Panc1 (cell line): ENCODE measurements at regions not wholly inside any gene's neighbourhood (a gene's known extent, or its start where the extent isn't known, plus 50 kb on each side); places are given as distances from the start of the nearest gene placed in this dataset.

ENCODE experiments used
- ATAC-seq: fragments of 200-7000 bp; cut with Tn5 transposase; 2 replicates; pipeline ENCODE4 v1.9.1; 2020; ENCODE audit warnings: mild to moderate bottlenecking, moderate library complexity
- BruUV-seq: library from RNA; stranded (reverse); fragments of 400-500 nt; replicated peaks from 2 replicates; lab custom pipeline; 2021; lab: Mats Ljungman, UMichigan
- CTCF ChIA-PET: fragments of 300-600 bp; sonication (Branson Sonifier 250); formaldehyde crosslinking; loops from one replicate; lab custom pipeline; 2022; ENCODE audit warnings: antibody characterized with exemption; lab: Charles Lee
- POLR2A ChIA-PET: fragments of 300-600 bp; sonication (Branson Sonifier 250); formaldehyde crosslinking; loops from one replicate; lab custom pipeline; 2022; ENCODE audit warnings: antibody characterized with exemption; lab: Charles Lee
- DNase-seq: peaks from one replicate; pipeline ENCODE4 v3.0.0-alpha.2; 2010; ENCODE audit warnings: low read depth, low spot score
- H3K27ac ChIP-seq: 2 replicates; pipeline ENCODE4 v1.5.1; 2011; ENCODE audit warnings: mild to moderate bottlenecking, low read length, inconsistent platforms
- H3K27me3 ChIP-seq: fragments of 200-500 bp; sonication (Bioruptor generic); 2 replicates; pipeline ENCODE4 v1.6.0; 2014; ENCODE audit warnings: low read length, inconsistent platforms; ENCODE audit not compliant: control insufficient read depth, insufficient read depth
- H3K36me3 ChIP-seq: fragments of 200-500 bp; sonication (Bioruptor generic); 2 replicates; pipeline ENCODE4 v1.5.1; 2014; ENCODE audit warnings: inconsistent platforms, mild to moderate bottlenecking, low read length, moderate library complexity; ENCODE audit not compliant: control insufficient read depth, insufficient read depth
- H3K4me1 ChIP-seq: 2 replicates; pipeline ENCODE4 v1.5.1; 2011; ENCODE audit warnings: inconsistent platforms, mild to moderate bottlenecking, low read length, moderate library complexity; ENCODE audit not compliant: control insufficient read depth, insufficient read depth
- H3K4me3 ChIP-seq, 2 experiments: 2 replicates each; pipeline ENCODE4 v1.5.1; 2011 to 2012; ENCODE audit warnings: low read depth in 2 of 2, low read length in 2 of 2, mild to moderate bottlenecking in 2 of 2, inconsistent platforms in 1 of 2, moderate library complexity in 1 of 2
- H3K9me3 ChIP-seq: fragments of 200-500 bp; sonication (Bioruptor generic); 2 replicates; pipeline ENCODE4 v1.5.1; 2014; ENCODE audit warnings: low read depth, mild to moderate bottlenecking, inconsistent platforms, low read length, moderate library complexity; ENCODE audit not compliant: control insufficient read depth, insufficient read depth
- POLR2AphosphoS5 ChIP-seq: IDR thresholded peaks from 2 replicates; pipeline ENCODE4 v1.6.1; 2012; ENCODE audit warnings: mild to moderate bottlenecking, low read depth, low read length, moderate library complexity
- SIN3A ChIP-seq: IDR thresholded peaks from 2 replicates; pipeline ENCODE4 v1.6.1; 2012; ENCODE audit warnings: low read depth, mild to moderate bottlenecking, low read length, moderate library complexity, borderline replicate concordance; ENCODE audit not compliant: insufficient read depth
- TCF7L2 ChIP-seq: IDR thresholded peaks from 2 replicates; pipeline ENCODE4 v1.6.1; 2011; ENCODE audit warnings: mild to moderate bottlenecking, low read depth, low read length, inconsistent platforms
- in situ Hi-C: cut with HindIII; loops from 2 replicates; pipeline ENCODE4 v1.10.0; 2016; ENCODE audit warnings: low sequenced_read_pairs, low pct_unique_long_range_greater_than_20kb
- intact Hi-C: fragments of 100-400 bp; cut with micrococcal nuclease; formaldehyde crosslinking; loops from one replicate; pipeline ENCODE4 v1.10.0; 2022; ENCODE audit not compliant: unreplicated experiment
- TF ChIP-seq, protein P1 (sequence below): fragments of 450-650 bp; IDR thresholded peaks from 2 replicates; pipeline ENCODE4 v1.5.1; 2017; ENCODE audit warnings: mild to moderate bottlenecking
- TF ChIP-seq, protein P2 (sequence below), 2 experiments: IDR thresholded peaks; 2 replicates each; pipeline ENCODE4 v1.6.1; 2011 to 2012; ENCODE audit warnings: low read depth in 2 of 2, control low read depth in 1 of 2, low read length in 1 of 2, mild to moderate bottlenecking in 1 of 2, moderate library complexity in 1 of 2; ENCODE audit not compliant: insufficient read depth in 1 of 2

DNA sequence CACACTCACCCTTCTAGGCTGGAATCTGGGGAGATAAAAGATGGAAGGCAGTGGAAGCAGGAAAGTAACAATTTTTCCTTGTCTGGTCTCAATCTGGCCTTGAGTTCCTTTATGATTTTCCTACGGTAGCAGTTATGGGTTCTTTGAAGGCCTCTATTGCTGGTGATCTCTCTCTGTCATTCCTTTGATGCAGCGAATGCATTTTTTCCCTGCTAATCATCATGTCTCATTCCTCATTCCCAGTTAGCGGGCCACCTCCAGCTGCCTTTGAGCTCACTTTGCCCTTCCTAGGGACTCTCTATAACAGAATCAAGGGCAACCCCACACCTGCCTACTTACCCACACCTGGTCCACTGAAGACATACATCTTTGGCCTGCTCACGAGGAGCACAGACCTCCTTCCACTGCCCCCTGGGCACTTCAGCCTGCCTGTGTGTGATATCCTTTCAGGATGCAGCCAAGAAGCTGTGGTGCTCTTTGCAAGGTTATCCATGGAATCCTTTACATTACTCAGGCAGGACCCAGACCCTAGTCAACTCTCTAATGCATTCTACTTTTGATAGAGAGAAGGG, 191.7 kb downstream of the DRD1 start:
- no peak for ATAC-seq
- intact Hi-C loops (no loop called here), in situ Hi-C loops (no loop called here)
- POLR2A ChIA-PET: no interaction called here
- Histone ChIP-seq H3K4me3 (no peak overlapping the region), H3K36me3 (no peaks in the 10 kb centered on the region), H3K9me3 (no peaks in the 10 kb centered on the region), H3K4me1 (no peaks in the 10 kb centered on the region), H3K27ac (no peak overlapping the region), H3K27me3 (no peaks in the 10 kb centered on the region)
- no peak for TF ChIP-seq SIN3A
- TF ChIP-seq TCF7L2: no peak
- TF ChIP-seq, protein P1, sequence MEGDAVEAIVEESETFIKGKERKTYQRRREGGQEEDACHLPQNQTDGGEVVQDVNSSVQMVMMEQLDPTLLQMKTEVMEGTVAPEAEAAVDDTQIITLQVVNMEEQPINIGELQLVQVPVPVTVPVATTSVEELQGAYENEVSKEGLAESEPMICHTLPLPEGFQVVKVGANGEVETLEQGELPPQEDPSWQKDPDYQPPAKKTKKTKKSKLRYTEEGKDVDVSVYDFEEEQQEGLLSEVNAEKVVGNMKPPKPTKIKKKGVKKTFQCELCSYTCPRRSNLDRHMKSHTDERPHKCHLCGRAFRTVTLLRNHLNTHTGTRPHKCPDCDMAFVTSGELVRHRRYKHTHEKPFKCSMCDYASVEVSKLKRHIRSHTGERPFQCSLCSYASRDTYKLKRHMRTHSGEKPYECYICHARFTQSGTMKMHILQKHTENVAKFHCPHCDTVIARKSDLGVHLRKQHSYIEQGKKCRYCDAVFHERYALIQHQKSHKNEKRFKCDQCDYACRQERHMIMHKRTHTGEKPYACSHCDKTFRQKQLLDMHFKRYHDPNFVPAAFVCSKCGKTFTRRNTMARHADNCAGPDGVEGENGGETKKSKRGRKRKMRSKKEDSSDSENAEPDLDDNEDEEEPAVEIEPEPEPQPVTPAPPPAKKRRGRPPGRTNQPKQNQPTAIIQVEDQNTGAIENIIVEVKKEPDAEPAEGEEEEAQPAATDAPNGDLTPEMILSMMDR: no peak
- no peak for TF ChIP-seq POLR2AphosphoS5
- TF ChIP-seq, protein P2, sequence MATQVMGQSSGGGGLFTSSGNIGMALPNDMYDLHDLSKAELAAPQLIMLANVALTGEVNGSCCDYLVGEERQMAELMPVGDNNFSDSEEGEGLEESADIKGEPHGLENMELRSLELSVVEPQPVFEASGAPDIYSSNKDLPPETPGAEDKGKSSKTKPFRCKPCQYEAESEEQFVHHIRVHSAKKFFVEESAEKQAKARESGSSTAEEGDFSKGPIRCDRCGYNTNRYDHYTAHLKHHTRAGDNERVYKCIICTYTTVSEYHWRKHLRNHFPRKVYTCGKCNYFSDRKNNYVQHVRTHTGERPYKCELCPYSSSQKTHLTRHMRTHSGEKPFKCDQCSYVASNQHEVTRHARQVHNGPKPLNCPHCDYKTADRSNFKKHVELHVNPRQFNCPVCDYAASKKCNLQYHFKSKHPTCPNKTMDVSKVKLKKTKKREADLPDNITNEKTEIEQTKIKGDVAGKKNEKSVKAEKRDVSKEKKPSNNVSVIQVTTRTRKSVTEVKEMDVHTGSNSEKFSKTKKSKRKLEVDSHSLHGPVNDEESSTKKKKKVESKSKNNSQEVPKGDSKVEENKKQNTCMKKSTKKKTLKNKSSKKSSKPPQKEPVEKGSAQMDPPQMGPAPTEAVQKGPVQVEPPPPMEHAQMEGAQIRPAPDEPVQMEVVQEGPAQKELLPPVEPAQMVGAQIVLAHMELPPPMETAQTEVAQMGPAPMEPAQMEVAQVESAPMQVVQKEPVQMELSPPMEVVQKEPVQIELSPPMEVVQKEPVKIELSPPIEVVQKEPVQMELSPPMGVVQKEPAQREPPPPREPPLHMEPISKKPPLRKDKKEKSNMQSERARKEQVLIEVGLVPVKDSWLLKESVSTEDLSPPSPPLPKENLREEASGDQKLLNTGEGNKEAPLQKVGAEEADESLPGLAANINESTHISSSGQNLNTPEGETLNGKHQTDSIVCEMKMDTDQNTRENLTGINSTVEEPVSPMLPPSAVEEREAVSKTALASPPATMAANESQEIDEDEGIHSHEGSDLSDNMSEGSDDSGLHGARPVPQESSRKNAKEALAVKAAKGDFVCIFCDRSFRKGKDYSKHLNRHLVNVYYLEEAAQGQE (IDR thresholded peaks at IDR 0.05; ENCODE audit: insufficient read depth in 1 of 2, low read depth in 2 of 2, low read length in 1 of 2): no peak
- BruUV-seq: no TSS peak
- no peak for DNase-seq
- CTCF ChIA-PET: no interaction called here

DNA sequence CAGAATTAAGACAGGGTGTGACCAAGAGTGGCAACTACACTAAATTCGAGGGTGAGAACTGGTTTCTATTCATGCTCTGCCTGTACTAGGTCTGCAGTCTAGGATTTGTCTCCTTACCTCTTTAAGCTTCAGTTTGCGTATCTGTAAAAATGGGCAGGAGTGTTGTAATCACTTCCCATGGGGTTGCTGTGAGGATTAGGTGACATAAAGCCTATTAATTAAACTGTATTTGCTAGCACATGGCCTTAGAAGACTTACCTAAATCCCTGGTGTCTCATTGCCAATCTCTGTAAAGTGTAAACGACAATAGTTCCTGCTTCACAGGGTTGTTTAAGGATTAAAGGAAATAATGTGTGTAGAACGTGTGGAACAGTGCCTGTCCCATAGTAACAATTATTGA, 193.6 kb downstream of the DRD1 start:
- Histone ChIP-seq H3K27ac (no peak overlapping the region), H3K36me3 (no peaks in the 10 kb centered on the region), H3K4me1 (no peaks in the 10 kb centered on the region), H3K4me3 (no peak overlapping the region), H3K27me3 (no peaks in the 10 kb centered on the region), H3K9me3 (no peaks in the 10 kb centered on the region)
- ChIA-PET POLR2A (no interaction called here), CTCF (interaction anchor here (0.7 kb wide), 1 partner anchor 18 kb away, joined by 3 read pairs; no protein-coding TSS in a partner anchor)
- intact Hi-C loops: loop anchor here (2.0 kb wide), 1 partner anchor 38 kb away; no protein-coding TSS in a partner anchor
- BruUV-seq: no TSS peak
- in situ Hi-C loops: no loop called here
- ATAC-seq (no peak), DNase-seq (no peak)
- TF ChIP-seq POLR2AphosphoS5 (no peak), SIN3A (no peak), TCF7L2 (no peak)
- TF ChIP-seq, protein P1: no peak
- TF ChIP-seq, protein P2 (IDR thresholded peaks at IDR 0.05; ENCODE audit: insufficient read depth in 1 of 2, low read depth in 2 of 2, low read length in 1 of 2): no peak
